ENCODE measurements at regions not wholly inside any gene's neighbourhood (a gene's known extent, or its start where the extent isn't known, plus 50 kb on each side); places are given as distances from the start of the nearest gene placed in this dataset.

DNA sequence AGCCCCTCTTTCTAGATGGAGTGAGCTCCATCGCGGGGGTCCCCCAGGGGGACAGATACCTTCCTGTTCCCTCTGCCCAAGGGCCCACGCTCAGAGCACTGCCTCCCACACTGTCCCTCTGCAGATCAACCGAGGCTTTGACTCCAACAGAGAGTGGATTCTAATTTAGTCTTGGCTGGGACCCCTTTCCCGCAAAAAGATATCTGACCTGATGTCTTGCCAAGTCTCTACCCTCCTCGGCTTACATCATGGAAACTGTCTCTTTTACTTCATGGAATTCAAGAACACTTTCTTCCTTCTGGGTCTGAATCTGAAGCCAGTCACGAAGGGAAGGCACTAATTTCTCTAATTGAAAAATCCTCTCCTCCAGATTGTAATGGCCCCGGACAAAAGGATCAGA is 278.0 kb downstream of the BMP7 start:
- TF ChIP-seq, protein P1, sequence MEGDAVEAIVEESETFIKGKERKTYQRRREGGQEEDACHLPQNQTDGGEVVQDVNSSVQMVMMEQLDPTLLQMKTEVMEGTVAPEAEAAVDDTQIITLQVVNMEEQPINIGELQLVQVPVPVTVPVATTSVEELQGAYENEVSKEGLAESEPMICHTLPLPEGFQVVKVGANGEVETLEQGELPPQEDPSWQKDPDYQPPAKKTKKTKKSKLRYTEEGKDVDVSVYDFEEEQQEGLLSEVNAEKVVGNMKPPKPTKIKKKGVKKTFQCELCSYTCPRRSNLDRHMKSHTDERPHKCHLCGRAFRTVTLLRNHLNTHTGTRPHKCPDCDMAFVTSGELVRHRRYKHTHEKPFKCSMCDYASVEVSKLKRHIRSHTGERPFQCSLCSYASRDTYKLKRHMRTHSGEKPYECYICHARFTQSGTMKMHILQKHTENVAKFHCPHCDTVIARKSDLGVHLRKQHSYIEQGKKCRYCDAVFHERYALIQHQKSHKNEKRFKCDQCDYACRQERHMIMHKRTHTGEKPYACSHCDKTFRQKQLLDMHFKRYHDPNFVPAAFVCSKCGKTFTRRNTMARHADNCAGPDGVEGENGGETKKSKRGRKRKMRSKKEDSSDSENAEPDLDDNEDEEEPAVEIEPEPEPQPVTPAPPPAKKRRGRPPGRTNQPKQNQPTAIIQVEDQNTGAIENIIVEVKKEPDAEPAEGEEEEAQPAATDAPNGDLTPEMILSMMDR (IDR thresholded peaks at IDR 0.05) = no peak
- TF ChIP-seq EZH2 (IDR thresholded peaks at IDR 0.05) (no peak), EZH2phosphoT487 (IDR thresholded peaks at IDR 0.05) (no peak)
